Erythroblast (primary cell): ENCODE measurements at regions not wholly inside any gene's neighbourhood (a gene's known extent, or its start where the extent isn't known, plus 50 kb on each side); places are given as distances from the start of the nearest gene placed in this dataset.

Experiments
- GATA1 ChIP-seq: IDR thresholded peaks from 2 replicates; pipeline ENCODE4 v1.6.1; 2011; ENCODE audit warnings: low read depth, mild to moderate bottlenecking, control low read depth, low read length, moderate library complexity
- POLR2A ChIP-seq: IDR thresholded peaks from 2 replicates; pipeline ENCODE4 v1.6.1; 2011; ENCODE audit warnings: mild to moderate bottlenecking, low read length

DNA sequence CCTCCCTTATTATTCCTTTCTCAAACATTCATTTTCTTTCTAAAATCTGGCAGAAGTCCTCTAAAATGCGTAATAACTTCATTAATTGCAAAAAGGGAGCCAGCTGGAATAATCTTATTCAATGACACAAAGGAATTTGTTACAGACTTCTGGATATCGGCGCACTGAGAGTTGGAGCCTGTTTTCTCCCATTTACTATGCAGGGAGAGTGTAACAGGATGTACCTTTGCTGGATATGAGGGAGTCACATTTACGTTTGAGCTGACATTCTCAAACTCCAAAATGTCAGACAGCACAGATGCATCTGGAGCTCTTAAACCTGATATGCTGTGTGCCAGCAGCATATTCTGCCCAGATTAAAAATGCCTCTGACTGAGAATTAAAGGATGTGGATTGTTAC is 275.3 kb downstream of the TMX3 start:
- no peak for TF ChIP-seq POLR2A
- no peak for TF ChIP-seq GATA1
